Upper lobe of left lung (tissue), 4 donors: ENCODE measurements at regions not wholly inside any gene's neighbourhood (a gene's known extent, or its start where the extent isn't known, plus 50 kb on each side); places are given as distances from the start of the nearest gene placed in this dataset.

Experiments used
- POLR2A ChIP-seq, 4 donors: fragments of 450-650 bp; IDR thresholded peaks; one replicate each; pipeline ENCODE4 v1.5.1; 2016 to 2017; ENCODE audit warnings: antibody characterized with exemption in 4 of 4, mild to moderate bottlenecking in 2 of 4
- POLR2AphosphoS5 ChIP-seq, 2 donors: sonication (generic); formaldehyde crosslinking; IDR thresholded peaks; one replicate each; pipeline ENCODE4 v1.5.1; 2017; ENCODE audit warnings: antibody characterized with exemption in 2 of 2

DNA sequence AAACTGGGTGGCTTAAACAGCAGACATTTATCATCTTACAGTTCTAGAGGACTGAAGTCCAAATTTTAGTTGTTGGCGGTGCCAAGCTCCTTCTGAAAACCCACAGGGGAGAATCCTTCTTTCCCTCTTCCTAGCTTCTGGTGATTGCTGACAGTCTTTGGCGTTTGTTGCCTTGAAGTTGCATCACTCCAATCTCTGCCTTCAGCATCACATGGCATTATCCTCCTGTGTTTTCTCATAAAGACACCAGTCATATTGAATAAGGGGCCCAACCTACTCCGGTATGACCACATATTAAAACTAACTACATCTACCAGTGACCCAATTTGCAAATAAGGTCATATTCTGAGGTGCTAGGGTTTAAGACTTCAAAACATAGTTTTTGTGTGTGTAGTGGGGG, 472.1 kb upstream of the IGFBP3 start:
- TF ChIP-seq POLR2AphosphoS5 (IDR thresholded peaks at IDR 0.05), result no peak
- no peak for TF ChIP-seq POLR2A (IDR thresholded peaks at IDR 0.05)
